Large intestine (tissue), 3 donors: ENCODE measurements at regions not wholly inside any gene's neighbourhood (a gene's known extent, or its start where the extent isn't known, plus 50 kb on each side); places are given as distances from the start of the nearest gene placed in this dataset.

Experiments used
- DNase-seq, 2 donors: peaks; one replicate each; pipeline versions ENCODE4 v3.0.0 to v3.0.0-alpha.2; 2013
- H3K27ac ChIP-seq: one replicate; pipeline ENCODE4 v1.5.1; 2013; ENCODE audit warnings: low read length
- H3K27me3 ChIP-seq: 2 replicates; pipeline ENCODE4 v1.6.1; 2013; ENCODE audit warnings: low read length; ENCODE audit not compliant: control insufficient read depth, insufficient read depth
- H3K36me3 ChIP-seq: 2 replicates; pipeline ENCODE4 v1.6.1; 2013; ENCODE audit warnings: low read length; ENCODE audit not compliant: control insufficient read depth, insufficient read depth
- H3K4me1 ChIP-seq: one replicate; pipeline ENCODE4 v1.6.1; 2013; ENCODE audit warnings: low read length; ENCODE audit not compliant: control insufficient read depth, insufficient read depth
- H3K4me3 ChIP-seq: one replicate; pipeline ENCODE4 v1.5.1; 2013; ENCODE audit warnings: low read length
- H3K9me3 ChIP-seq: one replicate; pipeline ENCODE4 v1.6.1; 2013; ENCODE audit warnings: mild to moderate bottlenecking, low read depth, low read length, moderate library complexity; ENCODE audit not compliant: control insufficient read depth
- WGBS: methylation state at CpG from one replicate; pipeline ENCODE4 v1.1.5; 2013; ENCODE audit warnings: low lambda C conversion rate; ENCODE audit not compliant: insufficient coverage; 5-methylcytosine and 5-hydroxymethylcytosine counted together

DNA sequence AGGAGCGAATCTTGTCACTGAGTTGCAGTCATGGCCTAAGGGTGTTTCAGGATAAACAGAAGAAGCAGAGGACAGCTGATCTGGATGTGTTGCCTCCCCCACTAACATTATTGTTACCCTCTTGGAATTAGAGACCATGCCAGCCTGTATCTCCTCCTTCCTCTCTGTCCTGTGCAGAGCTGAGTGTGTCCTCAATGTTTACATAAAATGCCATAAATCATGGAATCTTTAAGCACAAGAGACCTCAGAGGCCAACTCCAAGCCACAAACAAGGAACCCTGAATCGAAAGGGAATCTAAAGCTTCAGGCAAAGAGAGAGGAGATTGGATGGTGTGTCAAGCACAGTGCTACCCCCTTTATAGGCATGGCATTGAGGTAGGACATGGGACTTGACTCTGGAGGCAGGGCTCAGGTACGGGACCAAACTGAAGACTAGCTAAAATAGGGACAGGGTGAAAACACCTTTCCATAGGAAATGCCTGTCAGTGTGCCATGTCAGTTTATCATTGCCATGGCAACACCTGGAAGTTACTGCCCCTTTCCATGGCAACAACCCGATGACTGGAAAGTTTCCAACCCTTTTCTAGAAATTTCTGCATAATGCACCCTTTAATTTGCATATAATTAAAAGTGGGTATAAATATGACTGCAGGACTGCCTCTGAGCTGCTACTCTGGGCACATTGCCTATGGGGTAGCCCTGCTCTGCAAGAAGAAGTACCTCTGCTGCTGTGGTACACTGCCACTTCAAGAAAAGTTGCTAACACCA lies 489.7 kb downstream of the MIAT start:
- DNase-seq: peak in 1 of 2 donors; percentile 76
- no CpG with 5 or more reads among the region's 4 CpGs for WGBS
- H3K27me3 ChIP-seq: no peaks in the 10 kb centered on the region
- peaks cover 16% of the 10 kb centered on the region for H3K4me1 ChIP-seq
- H3K4me3 ChIP-seq: no peak overlapping the region
- no peaks in the 10 kb centered on the region for H3K9me3 ChIP-seq
- peak overlapping the region; percentile 20 for H3K27ac ChIP-seq
- no peaks in the 10 kb centered on the region for H3K36me3 ChIP-seq

DNA sequence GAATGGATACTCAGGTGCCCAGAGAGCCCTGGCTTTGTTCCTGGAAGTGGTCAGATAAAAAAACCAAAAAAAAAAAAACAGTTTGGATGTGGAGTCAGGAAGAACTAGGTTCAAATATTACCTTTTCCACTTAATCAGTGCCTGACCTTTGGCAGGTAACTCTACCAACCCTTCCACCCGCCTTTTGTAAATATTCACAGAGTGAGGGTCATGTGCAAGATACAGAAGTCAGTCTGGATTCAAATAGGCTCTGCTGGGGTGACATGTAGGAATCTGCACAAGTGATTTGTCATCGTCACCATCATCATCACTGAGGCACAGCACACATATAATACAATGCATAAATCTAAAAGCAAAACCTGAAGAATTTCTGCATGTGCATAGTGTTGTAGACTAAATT lies 490.7 kb downstream of the MIAT start:
- Histone ChIP-seq H3K36me3 (no peaks in the 10 kb centered on the region), H3K27me3 (no peaks in the 10 kb centered on the region), H3K4me3 (no peak overlapping the region), H3K9me3 (no peaks in the 10 kb centered on the region), H3K4me1 (peaks cover 16% of the 10 kb centered on the region), H3K27ac (peak overlapping the region; percentile 12)
- no CpG with 5 or more reads among the region's 2 CpGs for WGBS
- DNase-seq: peak; percentile 40 to 83

DNA sequence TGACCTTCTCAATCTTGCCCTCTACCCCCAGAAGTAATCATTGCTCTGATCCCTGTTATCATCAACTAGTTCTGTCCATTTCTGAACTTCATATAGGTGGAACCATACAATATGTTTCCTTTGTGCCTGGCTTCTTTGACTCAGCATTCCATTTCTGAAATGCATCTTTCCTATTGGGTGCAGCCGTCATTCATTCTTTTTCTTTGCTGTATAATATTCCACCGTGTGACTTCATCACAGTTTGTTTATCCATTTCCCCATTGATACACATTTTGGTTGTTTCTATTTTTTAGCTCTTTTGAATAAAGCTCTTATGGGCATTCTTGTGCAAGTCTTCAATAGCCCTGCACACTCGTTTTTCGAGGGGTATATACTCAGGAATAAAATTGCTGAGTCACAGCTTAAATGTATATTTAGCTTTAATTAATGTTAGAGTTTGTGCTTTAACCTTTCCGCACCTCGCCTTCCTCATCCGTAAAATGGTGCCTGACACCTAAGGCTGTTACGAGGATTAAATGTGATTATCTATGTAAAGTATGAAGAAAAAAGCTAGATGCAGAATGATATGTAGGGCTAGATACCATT lies 491.6 kb downstream of the MIAT start:
- WGBS: 97% methylated on average over 4 of the region's 8 CpGs

DNA sequence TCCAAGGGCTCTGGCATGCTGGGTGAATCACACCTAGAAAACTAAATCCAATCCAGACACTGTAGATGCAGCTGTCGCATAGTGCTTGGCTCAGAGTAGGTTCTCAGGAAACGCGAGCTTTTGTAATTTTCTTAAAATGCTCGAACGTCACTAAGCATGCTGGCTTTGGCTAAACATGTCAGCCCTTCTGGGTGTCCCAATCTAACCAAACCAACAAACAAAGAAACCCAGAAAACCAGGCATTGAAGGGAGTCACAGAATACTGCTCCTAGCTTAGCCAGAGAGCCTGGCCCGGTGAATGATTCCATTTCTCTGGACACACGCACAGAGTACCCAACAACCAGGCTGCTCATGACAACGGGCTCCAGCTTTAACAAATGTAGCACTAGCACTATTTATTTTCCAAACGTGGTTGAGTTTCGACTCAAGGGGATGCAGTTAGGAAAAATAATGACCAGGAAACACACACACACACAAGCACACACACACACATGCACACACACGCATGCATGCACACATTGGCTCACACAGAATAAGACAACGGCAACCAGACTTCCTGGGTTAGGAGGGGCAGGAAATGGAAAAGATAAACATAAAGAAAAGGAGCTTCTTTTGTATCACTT lies 492.6 kb downstream of the MIAT start:
- Histone ChIP-seq H3K27ac (no peak overlapping the region), H3K4me3 (no peak overlapping the region), H3K27me3 (no peaks in the 10 kb centered on the region), H3K36me3 (no peaks in the 10 kb centered on the region), H3K9me3 (no peaks in the 10 kb centered on the region), H3K4me1 (peaks cover 16% of the 10 kb centered on the region)
- WGBS: no CpG with 5 or more reads among the region's 12 CpGs
- no peak for DNase-seq

More for the DNA sequence above, 491.6 kb downstream of the MIAT start:
- peaks cover 16% of the 10 kb centered on the region for H3K4me1 ChIP-seq
- no peaks in the 10 kb centered on the region for H3K9me3 ChIP-seq
- no peaks in the 10 kb centered on the region for H3K27me3 ChIP-seq
- H3K4me3 ChIP-seq: no peak overlapping the region
- DNase-seq: no peak
- H3K27ac ChIP-seq: no peak overlapping the region
- H3K36me3 ChIP-seq: no peaks in the 10 kb centered on the region

DNA sequence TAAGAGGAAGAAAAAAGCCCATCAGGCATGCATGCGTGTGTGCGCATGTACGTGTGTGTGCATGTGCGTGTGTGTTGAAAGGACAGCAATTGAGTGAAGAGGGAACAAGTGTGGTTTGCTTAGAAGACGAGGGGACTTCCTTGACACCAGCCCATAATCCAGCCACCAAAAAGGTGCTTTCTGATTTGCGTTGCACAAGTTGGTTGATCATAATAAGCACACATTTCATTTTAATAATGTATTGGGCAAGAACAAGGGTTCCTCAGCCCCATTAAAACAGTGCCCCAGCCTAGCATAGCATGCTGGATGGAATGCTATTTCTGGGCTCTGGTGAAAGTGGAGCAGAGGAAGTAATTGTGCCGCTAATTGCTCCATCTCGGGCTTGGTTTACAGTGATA lies 493.2 kb downstream of the MIAT start:
- no peaks in the 10 kb centered on the region for H3K9me3 ChIP-seq
- no peak overlapping the region for H3K4me3 ChIP-seq
- H3K27ac ChIP-seq: no peak overlapping the region
- H3K36me3 ChIP-seq: no peaks in the 10 kb centered on the region
- no peaks in the 10 kb centered on the region for H3K27me3 ChIP-seq
- peaks cover 16% of the 10 kb centered on the region for H3K4me1 ChIP-seq
- peak in 1 of 2 donors; percentile 42 for DNase-seq
- WGBS: 83% methylated on average over 1 of the region's 8 CpGs

DNA sequence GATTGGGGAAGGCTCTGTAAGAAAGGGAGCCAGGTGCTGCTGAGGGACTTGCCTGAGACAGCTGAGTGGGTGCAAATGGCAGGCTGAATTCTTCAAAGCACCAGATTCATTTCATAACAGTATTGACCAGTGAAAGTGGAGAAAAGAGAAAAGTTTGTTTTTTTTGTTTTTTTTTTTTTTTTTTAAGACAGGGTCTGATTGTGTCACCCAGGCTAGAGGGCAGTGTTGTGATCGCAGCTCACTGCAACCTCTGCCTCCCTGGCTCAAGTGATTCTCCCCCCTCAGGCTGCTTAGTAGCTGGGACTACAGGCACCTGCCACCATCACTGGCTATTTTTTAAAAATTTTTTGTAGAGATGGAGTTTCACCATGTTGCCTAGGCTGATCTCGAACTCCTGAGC lies 494.0 kb downstream of the MIAT start:
- no CpG with 5 or more reads among the region's 2 CpGs for WGBS
- Histone ChIP-seq H3K27me3 (no peaks in the 10 kb centered on the region), H3K9me3 (no peaks in the 10 kb centered on the region), H3K4me3 (no peak overlapping the region), H3K36me3 (no peaks in the 10 kb centered on the region), H3K4me1 (peaks cover 16% of the 10 kb centered on the region), H3K27ac (no peak overlapping the region)
- no peak for DNase-seq

DNA sequence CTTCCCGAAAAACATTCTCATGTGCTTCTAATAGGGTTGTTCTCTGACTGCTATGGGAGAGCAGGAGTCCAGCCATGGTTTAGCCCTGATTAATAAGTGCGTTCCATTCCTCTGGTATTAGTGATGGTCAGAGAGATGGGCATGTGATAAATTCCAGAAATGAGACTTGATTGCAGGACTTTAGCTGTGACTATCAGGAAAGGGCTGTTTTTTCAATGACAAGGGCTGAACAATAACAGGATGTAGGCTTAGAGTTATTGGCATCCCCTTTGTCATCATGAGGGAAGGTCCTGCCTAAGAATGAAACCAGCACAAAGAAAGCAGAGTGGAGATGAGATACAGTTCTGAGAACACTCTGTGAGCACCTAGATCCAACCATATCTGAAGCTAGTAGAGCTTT lies 494.6 kb downstream of the MIAT start:
- DNase-seq: no peak
- WGBS: no CpG with 5 or more reads among the region's 2 CpGs
- Histone ChIP-seq H3K4me1 (peaks cover 13% of the 10 kb centered on the region), H3K4me3 (no peak overlapping the region), H3K9me3 (no peaks in the 10 kb centered on the region), H3K36me3 (no peaks in the 10 kb centered on the region), H3K27ac (no peak overlapping the region), H3K27me3 (no peaks in the 10 kb centered on the region)

DNA sequence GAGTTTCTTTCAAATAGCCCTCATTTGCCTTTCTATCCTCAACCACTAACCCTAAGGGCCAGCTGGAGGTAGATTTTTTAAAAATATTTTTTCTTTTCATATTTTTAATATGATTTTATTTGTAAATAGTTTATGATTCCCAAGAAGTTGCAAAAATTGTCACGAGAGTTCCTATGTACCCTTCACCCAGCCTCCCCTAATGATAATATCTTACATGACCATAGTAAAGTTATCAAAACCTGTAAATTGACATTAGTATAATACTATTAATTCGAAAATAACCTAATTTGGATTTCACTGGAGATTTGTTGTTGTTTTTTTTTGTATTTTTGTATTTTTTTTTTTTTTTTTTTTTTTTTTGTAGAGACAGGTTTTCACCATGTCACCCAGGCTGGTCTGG lies 495.5 kb downstream of the MIAT start:
- WGBS: 100% methylated on average over 1 of the region's 2 CpGs

DNA sequence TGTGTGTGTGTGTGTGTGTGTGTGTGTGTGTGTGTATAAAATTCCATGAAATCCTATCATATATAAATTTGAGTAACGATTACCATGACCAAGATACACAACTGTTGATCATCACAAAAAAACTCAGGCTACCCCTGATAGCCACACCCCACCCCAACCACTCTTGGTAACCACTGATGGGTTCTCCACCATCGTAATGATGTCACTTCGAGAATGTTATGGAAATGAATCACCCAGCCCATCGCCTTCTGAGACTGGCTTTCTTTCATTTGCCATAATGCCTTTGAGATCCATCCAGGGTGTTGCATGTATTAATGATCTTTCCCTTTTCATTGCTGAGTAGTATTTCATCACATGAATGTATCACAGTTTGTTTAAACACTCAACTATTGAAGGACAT lies 496.0 kb downstream of the MIAT start:
- 100% methylated on average over 1 of the region's 4 CpGs for WGBS
- Histone ChIP-seq H3K27me3 (no peaks in the 10 kb centered on the region), H3K27ac (no peak overlapping the region), H3K9me3 (no peaks in the 10 kb centered on the region), H3K36me3 (no peaks in the 10 kb centered on the region), H3K4me1 (peaks cover under 1% of the 10 kb centered on the region), H3K4me3 (no peak overlapping the region)
- no peak for DNase-seq

More for the DNA sequence above, 495.5 kb downstream of the MIAT start:
- no peaks in the 10 kb centered on the region for H3K27me3 ChIP-seq
- H3K27ac ChIP-seq: no peak overlapping the region
- H3K9me3 ChIP-seq: no peaks in the 10 kb centered on the region
- H3K4me3 ChIP-seq: no peak overlapping the region
- no peaks in the 10 kb centered on the region for H3K36me3 ChIP-seq
- H3K4me1 ChIP-seq: peaks cover 4% of the 10 kb centered on the region
- no peak for DNase-seq

DNA sequence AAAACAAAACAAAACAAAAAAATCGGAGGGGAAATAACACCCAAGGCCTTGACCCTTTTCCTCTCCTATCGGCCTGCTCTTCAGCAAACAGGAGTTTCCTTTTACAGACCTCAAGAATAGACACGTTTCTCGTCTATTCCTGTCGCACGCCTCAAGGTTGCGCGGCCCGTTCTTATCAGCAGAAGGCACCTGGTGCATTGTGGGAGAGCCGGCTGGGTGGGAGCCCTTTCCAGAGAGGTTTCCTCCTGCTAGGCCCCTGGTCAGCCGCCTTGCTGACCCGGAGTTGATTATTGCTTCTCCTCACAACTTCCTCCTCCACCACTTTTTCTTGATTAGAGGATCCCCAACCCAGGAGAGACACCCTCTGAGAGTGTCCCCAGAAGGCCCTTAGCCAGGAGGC lies 497.3 kb downstream of the MIAT start:
- Histone ChIP-seq H3K4me1 (no peaks in the 10 kb centered on the region), H3K9me3 (no peaks in the 10 kb centered on the region), H3K36me3 (no peaks in the 10 kb centered on the region), H3K4me3 (no peak overlapping the region), H3K27me3 (no peaks in the 10 kb centered on the region), H3K27ac (no peak overlapping the region)
- WGBS: 17% methylated on average over 2 of the region's 12 CpGs
- peak; percentile 47 to 77 for DNase-seq
